NCI-H1694 (cell line): ENCODE measurements at regions not wholly inside any gene's neighbourhood (a gene's known extent, or its start where the extent isn't known, plus 50 kb on each side); places are given as distances from the start of the nearest gene placed in this dataset.
"Not testable (repeated sequence)": the region's sequence is repeated elsewhere in the genome, so short reads cannot be mapped to it uniquely, and the experiment has no call there.

Source experiments
- DNase-seq: peaks from one replicate; lab custom pipeline; 2025; lab: John Stamatoyannopoulos, UW

DNA sequence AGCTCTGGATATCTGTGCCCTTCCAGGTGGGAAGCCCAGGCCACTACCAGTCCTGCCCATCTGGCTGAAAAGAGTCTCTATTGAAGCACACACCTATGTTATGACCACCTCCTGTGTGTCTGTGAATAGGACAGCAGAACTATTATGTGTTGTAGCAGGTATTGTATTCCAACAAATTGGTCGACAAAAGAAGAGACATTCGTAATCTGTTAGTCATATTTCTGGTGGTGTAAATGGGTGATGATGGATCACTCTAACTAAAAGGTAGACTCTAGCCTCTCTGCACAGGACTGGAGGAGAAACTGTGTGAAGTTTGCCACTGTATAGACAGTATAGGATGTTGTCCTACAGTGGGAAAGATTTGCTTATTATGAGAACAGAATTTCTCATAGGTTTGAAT is 416.1 kb downstream of the TMEM38B start:
- no peak for DNase-seq

DNA sequence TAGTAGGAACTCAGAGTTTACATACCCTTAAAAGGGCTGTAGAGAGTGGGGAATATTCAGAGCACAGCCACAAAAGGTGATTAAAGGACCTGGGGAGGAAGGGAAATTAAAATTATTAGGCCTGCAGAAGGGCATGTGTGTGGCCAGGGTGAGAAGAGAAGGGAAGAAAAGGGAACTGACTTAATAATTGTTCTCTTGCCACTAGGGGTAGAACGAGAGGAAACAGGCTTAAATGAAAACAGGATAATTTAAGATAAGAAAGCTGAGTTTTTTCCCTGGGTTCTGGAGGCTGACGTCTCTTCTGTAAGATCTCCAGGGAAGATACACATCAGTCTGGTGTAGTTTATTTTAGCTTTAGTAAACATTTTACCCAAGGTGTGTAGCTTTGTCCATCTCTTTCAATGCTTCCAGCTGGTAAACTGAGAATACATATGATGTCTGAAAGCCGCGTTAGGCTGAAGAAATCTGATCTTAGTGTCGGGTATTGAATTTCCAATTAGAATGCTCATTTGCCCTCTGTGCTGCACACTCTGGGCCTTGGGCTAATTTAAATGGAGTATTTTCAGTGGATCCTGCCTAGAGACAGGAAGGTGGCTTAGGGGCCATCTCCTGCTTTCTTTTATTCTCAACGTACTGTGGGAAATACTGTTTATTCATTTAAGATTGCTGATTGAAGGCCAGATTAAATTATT is 416.8 kb downstream of the TMEM38B start:
- DNase-seq: no peak

DNA sequence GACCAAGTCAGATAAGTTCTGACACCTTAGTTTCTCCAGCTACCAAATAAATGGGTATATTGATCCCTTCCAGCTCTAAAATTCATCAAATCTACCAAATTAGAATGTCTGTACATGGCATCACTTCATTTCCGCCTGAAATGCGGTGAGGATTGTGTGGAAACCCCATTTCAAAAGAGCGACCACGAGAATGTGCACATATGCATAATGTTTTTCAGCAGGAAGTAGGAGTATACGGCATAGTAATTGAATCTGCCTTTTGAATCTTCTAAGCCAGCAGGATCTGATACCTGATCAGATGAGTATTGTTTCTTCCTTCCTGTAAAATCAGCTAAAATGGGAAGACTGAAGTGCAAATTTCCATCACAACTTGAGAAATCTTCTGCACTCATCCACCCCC is 418.6 kb downstream of the TMEM38B start:
- no peak for DNase-seq

DNA sequence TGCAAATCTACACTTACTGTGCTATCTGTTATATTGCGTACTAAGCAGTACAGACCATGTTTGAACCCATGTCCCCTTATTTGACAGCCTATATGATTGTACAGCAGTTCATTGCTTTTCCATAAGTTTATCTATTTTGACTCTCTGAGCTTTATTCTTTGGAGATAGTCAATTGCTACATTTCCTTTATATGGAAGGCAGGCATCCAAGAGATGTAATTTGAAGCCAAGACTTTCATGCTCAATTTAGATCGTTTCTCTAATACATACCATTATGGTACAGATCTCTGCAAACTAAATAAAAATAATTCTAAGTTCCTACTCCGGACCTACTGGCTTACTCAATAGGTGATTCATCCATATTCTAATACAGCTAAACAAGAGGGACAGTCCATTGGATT is 424.8 kb downstream of the TMEM38B start:
- no peak for DNase-seq

DNA sequence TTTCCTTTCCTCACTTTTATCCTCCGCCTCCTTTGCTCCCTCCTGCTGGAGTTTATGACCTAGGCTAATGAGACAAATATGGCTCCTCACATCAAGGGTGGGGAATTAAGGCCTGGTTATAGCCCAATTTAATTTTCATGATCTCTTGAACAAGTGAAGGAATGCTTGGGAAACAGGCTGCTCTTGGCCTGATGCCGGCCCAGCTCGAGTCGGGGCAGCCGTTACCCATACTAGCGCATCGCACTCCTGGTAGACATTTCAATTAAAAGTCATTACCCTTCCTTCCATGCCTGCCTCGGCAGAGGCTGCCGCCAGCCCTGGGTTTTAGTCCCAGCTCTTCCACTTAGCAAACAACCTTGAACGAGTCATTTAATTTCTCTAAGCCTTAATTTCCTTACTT is 425.7 kb downstream of the TMEM38B start:
- no peak for DNase-seq

DNA sequence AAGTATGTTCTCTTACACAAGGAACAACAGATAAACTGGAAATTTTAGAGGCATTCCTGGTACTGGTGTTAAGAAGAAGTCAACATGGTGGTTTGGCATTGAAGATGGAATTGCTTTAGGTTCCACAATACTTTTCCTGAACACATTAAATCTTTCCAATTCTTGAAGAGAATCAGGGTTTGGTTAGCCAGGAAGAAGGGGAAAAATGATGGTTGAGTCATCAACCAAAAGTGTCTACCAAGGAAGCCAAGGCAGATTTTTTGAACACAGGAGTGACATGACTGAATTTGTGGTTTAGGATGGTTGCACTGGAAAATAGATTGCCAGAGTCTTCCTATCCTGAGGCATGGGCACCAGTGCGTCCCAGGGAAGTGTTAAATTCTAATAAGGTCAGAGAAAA is 433.4 kb downstream of the TMEM38B start:
- no peak for DNase-seq

DNA sequence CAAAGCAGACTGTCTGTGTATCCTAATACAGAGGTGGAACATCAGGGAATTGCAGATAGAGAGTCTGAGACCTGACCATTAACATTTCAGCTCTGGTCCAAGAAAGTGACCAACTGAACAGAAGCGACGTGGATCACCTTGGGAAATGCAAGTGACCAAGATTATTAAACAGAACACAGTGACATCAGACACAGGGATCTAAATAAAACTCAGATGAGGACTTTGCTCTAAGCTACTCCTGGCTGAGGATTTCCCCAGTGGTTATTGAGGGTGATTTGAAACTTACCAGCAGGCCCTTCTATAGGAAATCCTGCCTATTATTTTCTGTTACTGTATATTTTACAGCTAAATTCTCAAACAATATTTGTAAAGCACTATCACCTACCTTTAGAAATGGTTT is 436.0 kb downstream of the TMEM38B start:
- no peak for DNase-seq

DNA sequence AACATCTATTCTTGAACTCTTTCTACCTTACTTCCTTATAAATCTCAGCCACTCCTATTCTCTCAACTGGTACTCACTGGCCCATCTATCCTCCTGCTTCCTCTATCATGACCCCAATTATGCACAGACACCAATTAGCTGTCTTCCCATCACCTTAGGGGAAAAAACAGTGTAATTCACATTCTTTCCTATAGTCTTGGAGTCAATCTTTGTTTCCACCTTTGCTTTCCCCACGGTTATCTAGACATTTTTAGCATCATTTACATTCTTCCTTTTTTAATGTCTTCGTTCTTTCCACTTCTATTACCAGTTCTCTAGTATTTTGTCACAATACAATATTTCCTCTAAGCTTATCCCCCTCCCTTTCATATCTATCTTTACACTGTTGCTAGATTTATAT is 449.4 kb downstream of the TMEM38B start:
- no peak for DNase-seq

DNA sequence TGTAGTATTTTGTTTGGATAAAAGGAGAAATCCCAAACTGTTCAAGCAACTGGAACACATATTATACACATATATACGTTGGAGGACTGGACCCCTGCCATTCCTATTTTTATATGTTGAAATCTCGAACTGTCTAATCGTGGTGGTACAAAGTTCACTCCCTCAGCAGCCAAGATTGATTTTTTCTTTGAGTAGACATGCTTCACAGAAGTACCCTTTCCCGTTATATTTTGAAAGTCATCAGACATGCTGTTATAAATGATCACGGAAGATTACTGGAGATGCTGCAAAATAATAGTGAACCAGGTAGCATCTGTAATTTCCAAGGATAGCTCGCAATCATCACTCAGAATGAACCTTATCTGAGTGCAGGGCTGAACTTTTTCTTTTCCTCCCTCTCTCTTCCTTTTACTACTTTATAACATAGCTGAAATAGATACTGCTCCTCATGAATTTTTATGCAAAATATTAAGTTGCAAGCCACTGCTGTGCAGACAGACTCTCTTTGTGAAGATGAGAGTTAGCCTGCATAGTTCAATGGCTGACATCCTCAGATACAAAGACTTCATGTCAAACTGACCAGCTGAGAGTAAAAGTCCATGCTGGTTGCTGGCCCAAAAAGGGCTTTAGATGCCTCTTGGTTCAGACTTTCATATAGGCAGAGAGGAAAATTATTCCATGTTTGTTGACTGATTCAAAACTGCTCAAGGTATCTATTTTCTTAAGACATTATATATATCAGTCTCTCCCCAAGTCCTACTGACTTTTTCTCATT is 451.9 kb downstream of the TMEM38B start:
- no peak for DNase-seq

DNA sequence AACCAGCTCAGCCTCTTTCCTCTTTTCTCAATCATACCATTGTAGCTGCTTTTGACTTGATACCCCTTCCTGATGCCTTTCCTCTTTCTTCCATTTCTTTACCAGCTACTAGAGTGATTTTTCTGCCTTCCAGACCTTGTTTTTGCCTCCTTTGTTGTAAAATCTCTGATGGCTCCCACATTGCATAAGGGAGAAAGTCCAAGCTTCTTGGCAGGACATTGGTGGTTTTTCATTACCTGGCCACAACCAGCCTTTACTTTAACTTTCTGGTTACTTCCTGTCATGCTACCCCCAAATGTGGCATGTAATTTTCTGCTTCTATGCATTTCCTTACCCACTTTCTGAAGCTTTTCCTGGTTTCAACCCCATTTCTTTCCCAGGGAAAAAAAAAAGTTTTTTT is 452.5 kb downstream of the TMEM38B start:
- DNase-seq: no peak

DNA sequence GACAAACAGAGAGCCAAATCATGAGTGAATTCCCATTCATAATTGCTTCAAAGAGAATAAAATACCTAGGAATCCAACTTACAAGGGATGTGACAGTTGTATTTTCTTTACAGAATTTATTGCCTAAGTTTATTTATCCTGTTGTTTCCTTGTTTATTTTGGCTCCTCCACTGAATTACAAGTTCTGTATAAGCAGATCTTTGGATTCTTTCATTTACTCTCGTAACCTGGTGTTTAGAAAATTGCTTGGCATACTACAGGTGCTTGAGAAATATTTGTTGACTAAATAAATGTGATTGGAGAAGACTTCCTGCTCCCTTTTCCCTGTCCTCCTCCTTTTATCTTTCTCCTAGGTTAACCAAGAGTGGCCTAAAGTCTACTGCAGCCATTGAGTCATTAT is 455.6 kb downstream of the TMEM38B start:
- no peak for DNase-seq

DNA sequence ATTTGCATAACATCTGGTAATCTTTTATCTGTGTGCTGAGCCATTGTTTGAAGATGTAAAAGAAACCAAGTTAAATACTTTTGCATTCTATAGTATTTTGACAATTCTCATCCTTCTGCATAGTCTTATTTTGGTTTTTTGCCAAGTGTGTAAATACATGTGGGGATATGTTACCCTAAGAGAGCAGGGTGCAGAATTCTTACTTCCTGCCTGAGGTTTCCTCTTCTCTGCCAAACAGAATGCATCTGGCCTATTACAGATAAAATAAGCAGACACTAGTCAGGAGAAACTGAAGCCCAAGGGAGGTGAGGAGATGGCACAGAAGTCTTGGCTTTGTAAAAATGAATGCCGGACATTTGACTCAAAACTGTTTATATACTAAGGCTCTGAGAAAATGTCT is 462.1 kb downstream of the TMEM38B start:
- no peak for DNase-seq

DNA sequence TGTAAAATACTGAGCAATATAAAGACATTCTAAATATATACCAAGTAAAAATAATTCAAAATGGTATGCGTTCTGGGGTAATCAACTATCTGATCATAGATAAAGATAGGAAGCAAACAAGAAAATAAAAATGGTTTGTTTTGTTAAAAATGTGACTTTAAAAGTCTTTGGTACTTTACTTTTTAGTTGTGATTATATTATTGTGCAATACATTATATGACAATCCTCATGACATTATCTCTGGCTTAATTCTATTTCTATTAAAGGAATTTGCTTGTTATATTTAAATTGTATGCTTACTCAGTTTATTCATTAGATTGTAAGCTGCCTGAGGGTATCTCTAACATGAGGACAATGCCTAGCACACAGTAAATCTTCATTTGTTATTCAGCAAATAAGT is 477.9 kb downstream of the TMEM38B start:
- DNase-seq: no peak

DNA sequence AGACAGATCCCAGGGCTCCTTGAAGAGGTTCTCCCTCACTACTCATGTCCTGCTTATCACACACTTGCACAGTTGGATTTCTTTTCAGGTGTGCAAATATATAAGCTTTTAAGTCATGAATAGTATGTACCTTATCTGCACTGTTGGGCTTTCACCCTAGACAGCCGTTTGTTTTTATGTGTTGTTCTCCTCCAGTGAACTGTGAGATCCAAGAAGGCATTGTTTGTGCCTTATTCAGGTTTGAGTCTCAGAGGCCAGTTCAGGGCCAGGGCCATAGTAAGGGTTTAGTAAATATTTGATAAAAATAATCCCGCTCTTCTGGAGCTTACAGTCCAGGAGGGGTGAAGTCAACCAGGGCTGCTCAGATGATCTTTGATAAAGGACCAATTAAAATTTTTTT is 480.0 kb downstream of the TMEM38B start:
- no peak for DNase-seq

DNA sequence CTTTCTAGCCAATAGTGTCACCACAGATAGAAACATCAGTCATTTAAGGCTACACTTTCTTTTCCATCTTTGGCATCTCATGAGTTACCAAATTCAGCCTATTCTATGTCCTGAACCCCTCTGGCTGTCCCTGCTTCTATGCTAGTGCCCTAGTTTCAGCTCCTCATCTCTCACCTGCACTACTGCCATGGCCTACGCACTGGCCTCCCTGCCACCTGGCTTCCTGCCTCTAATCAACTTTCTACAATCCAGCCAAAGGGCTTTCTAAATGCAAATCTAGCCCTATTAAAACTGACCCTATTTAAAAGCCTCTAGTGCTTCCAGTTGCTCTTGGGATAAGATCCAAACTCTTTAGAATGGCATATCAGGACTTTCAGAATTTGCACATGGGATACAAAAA is 482.9 kb downstream of the TMEM38B start:
- DNase-seq: no peak

DNA sequence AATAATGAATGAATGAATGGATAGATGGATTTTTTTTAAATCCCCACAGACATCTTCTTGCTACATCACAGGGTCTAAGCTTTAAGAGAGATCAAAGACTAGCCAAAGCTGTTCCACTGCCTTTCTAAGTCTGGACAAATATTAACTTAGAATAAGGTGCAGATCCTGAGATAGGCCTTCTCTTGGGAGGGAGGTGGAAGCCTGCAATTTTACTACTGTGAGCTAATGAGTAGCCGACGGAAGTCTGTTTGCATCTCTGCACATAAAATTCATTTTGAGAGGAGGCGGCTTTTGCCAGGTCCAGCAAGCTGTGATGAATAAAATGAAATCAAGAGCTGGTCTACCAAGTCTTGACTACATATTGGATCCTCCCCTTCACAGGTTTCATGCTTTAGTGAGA is 484.9 kb downstream of the TMEM38B start:
- DNase-seq: no peak

DNA sequence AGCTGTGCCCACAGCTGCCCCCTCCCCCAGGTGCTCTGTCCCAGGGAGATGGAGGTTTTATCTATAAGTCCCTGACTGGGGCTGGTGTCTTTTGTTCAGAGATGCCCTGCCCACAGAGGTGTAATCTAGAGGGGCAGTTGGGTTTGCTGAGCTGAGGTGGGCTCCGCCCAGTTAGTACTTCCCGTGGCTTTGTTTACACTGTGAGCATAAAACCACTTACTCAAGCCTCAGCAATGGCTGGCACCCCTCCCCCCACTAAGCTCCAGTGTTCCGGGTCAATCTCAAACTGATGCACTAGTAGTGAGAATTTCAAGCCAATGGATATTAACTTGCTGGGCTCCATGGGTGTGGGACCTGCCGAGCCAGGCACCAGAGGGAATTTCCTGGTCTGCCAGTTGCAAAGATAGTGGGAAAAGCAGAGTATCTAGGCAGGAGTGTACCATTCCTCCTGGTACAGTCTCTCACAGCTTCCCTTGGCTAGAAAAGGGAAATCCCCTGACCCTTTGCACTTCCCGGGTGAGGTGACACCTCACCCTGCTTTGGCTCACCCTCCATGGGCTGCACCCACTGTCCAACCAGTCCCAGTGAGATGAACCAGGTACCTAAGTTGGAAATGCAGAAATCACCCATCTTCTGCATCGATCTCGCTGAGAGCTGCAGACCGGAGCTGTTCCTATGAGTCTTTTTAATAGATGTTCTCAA is 509.6 kb downstream of the TMEM38B start:
- DNase-seq: not testable (repeated sequence)

DNA sequence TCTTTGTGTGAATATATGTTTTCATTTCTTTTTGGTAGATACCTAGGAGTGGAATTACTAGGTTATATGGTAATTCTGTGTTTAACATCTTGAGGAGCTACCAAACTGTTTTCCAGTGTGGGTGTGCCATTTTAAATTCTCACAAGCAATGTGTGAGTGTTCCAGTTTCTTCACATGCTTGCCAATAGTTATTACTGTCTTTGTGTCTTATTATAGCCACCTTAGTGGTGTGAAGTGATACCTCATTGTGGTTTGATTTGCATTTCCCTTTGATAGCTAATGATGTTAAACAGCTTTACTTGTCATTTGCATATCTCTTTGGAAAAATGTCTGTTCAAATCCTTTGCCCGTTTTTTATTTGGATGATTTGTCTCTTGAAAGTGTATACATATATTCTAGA is 513.0 kb downstream of the TMEM38B start:
- DNase-seq: no peak

DNA sequence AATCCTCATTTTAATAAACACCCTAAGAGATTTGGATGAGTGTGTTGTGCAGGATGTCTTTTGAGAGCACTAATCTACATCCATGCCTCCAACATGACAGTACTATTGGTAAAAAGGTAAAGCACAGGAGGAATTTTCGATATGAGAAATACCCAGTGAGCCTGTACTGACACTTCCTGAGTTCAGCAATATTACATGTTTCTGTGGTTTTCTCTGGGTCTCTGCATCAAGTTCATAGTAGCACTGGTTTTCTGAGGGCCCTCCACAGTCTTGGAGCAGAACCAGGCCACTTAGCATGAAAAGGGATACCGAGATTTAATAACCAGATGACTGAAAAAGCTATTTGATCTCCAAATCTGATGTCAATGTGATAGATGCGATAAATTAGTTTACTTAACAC is 524.1 kb downstream of the TMEM38B start:
- no peak for DNase-seq

DNA sequence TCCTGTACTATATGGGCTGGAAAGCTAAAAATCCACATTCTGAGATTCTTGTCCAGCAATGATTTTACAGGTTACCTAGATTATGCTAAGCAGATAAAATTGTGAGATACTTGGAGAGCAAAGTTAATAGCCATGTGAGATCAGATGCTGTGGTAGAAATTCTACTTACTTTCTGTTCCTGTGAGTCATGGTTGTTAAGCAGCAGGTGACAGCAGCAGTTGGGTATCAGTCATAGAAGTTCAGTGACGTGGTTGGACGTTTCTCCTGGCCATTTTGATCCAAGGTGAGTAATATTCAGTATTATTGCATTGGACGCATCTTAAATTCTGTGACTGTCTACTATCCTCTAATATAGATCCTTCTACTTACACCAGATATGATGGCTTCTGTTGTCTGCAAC is 524.5 kb downstream of the TMEM38B start:
- no peak for DNase-seq

DNA sequence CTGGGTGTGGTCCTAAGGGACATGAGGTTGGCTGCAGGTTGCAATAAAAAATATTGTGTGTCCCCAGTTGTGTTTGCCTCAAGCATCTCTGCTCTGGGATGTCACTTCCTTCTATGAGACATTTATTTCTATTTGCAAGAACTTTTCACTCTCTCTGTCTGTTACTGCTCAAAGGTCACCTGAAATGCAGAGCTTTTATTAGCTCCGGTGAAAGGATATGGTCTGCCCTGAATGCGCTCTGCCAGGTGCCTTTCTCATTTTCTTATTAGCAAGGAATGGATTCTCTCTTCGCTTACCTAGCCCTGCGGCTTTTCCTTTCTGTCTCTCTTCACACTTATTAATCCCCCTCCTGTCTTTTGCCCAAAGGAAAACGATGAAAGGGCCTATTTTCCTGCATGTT is 526.1 kb downstream of the TMEM38B start:
- DNase-seq: no peak

DNA sequence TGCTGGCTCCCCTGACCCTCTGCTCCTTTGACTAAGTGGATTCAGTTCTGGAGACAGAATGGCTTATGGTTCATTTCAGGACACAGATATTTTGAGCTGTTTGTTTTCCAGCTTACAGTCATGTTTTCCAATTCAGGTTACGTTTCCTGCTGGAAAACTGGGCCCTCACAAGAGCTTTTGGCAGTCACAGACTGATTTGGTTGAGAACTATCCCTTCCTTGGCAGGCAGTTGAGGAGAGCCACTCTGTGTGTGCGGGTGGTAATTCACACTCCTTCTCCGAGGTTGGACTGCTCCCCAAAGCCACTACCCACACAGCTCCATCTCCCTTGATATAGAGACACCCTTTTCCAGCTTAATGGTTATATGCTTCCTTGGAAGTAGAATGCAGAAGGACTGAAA is 534.5 kb downstream of the TMEM38B start:
- DNase-seq: no peak

DNA sequence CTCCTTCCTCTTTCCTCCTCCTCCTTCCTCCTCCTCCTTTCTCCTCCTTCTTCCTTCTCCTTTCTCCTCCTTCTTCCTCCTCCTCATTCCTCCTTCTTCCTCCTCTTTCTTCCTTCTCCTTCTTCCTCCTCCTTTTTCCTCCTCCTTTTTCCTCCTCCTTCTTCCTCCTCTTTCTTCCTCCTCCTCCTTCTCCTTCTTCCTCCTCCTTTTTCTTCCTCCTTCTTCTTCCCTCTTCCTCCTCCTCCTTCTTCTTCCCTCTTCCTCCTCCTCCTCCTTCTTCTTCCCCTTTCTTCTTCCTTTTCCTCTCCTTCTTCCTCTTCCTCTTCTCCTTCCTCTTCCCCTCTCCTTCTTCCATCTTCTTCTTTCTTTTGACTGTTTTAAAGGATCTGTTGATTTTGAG is 538.8 kb downstream of the TMEM38B start:
- DNase-seq: no peak
